GM23338 (cell line): ENCODE measurements at regions not wholly inside any gene's neighbourhood (a gene's known extent, or its start where the extent isn't known, plus 50 kb on each side); places are given as distances from the start of the nearest gene placed in this dataset.

Experiments used
- ATAC-seq: fragments of 200-7000 bp; cut with Tn5 transposase; 3 replicates; pipeline ENCODE4 v1.9.1; 2020
- DNase-seq: peaks from one replicate; pipeline ENCODE4 v3.0.0-alpha.2; 2015; ENCODE audit warnings: low spot score
- H2AFZ ChIP-seq: fragments of 200-600 bp; sonication (generic); 2 replicates; pipeline ENCODE4 v1.8.0; 2016; ENCODE audit warnings: antibody characterized with exemption, mild to moderate bottlenecking, moderate library complexity
- H3F3A ChIP-seq: fragments of 200-600 bp; sonication (generic); replicated peaks from 2 replicates; pipeline ENCODE4 v1.8.0; 2017; ENCODE audit warnings: antibody characterized with exemption, mixed run types, low read depth
- H3K27ac ChIP-seq: fragments of 200-600 bp; sonication (generic); 2 replicates; pipeline ENCODE4 v1.6.1; 2016; ENCODE audit warnings: low read depth
- H3K27me3 ChIP-seq: fragments of 200-600 bp; sonication (generic); 2 replicates; pipeline ENCODE4 v1.8.0; 2016; ENCODE audit warnings: mild to moderate bottlenecking, mixed run types, moderate library complexity; ENCODE audit not compliant: insufficient read depth
- H3K36me3 ChIP-seq: fragments of 200-600 bp; sonication (generic); 2 replicates; pipeline ENCODE4 v1.8.0; 2016; ENCODE audit warnings: mild to moderate bottlenecking; ENCODE audit not compliant: insufficient read depth
- H3K4me1 ChIP-seq: fragments of 200-600 bp; sonication (generic); 2 replicates; pipeline ENCODE4 v1.8.0; 2016; ENCODE audit warnings: mild to moderate bottlenecking, moderate library complexity; ENCODE audit not compliant: insufficient read depth
- H3K4me2 ChIP-seq: fragments of 200-600 bp; sonication (generic); 2 replicates; pipeline ENCODE4 v1.7.1; 2017; ENCODE audit warnings: mixed run types
- H3K4me3 ChIP-seq: fragments of 200-600 bp; sonication (generic); 2 replicates; pipeline ENCODE4 v1.6.1; 2016; ENCODE audit warnings: mixed run types
- H3K79me2 ChIP-seq: fragments of 200-600 bp; sonication (generic); replicated peaks from 2 replicates; pipeline ENCODE4 v1.8.0; 2017; ENCODE audit warnings: mild to moderate bottlenecking; ENCODE audit not compliant: insufficient read depth
- H3K9me2 ChIP-seq: fragments of 200-600 bp; sonication (generic); 2 replicates; pipeline ENCODE4 v1.8.0; 2017; ENCODE audit not compliant: insufficient read depth
- H4K20me1 ChIP-seq: fragments of 200-600 bp; sonication (generic); replicated peaks from 2 replicates; pipeline ENCODE4 v1.8.0; 2017; ENCODE audit warnings: mild to moderate bottlenecking; ENCODE audit not compliant: insufficient read depth
- H3K27ac Mint-ChIP-seq: 2 replicates; pipeline ENCODE4 v1.8.0; 2020; ENCODE audit warnings: inconsistent platforms, mild to moderate bottlenecking, moderate library complexity, mixed read lengths
- H3K27me3 Mint-ChIP-seq: 3 replicates; pipeline ENCODE4 v1.8.0; 2022; ENCODE audit warnings: low read depth, mild to moderate bottlenecking, moderate library complexity, mixed read lengths, inconsistent platforms; ENCODE audit not compliant: insufficient read depth, poor library complexity
- H3K36me3 Mint-ChIP-seq: 3 replicates; pipeline ENCODE4 v1.8.0; 2021; ENCODE audit warnings: low read depth, mild to moderate bottlenecking, inconsistent platforms, moderate library complexity, mixed read lengths
- H3K4me1 Mint-ChIP-seq: 3 replicates; pipeline ENCODE4 v1.8.0; 2020; ENCODE audit warnings: mild to moderate bottlenecking, inconsistent platforms, mixed read lengths
- H3K4me3 Mint-ChIP-seq: 3 replicates; pipeline ENCODE4 v1.8.0; 2021; ENCODE audit warnings: moderate library complexity, mild to moderate bottlenecking, inconsistent platforms, mixed read lengths
- H3K9me3 Mint-ChIP-seq: 3 replicates; pipeline ENCODE4 v1.8.0; 2020; ENCODE audit warnings: moderate library complexity, mild to moderate bottlenecking, inconsistent platforms, mixed read lengths
- CREB1 ChIP-seq: fragments of 250-450 bp; sonication (Bioruptor Pico); IDR thresholded peaks from 2 replicates; pipeline ENCODE4 v1.5.0; 2020; ENCODE audit warnings: low read depth, mild to moderate bottlenecking, moderate library complexity
- CTCF ChIP-seq, 2 experiments: fragments of 200-600 bp in 1 of 2; sonication (generic) in 1 of 2; conservative IDR thresholded peaks; 2 replicates each; pipeline versions ENCODE4 v1.5.1 to v1.6.1; 2016 to 2017; ENCODE audit warnings: antibody characterized with exemption in 2 of 2, low read depth in 2 of 2, mild to moderate bottlenecking in 2 of 2, moderate library complexity in 1 of 2
- ETS1 ChIP-seq: IDR thresholded peaks from 2 replicates; pipeline ENCODE4 v1.6.1; 2016; ENCODE audit warnings: antibody characterized with exemption
- EZH2phosphoT487 ChIP-seq: fragments of 200-600 bp; sonication (generic); IDR thresholded peaks from one replicate; pipeline ENCODE4 v1.8.1; 2018; ENCODE audit warnings: antibody characterized with exemption; ENCODE audit not compliant: unreplicated experiment
- JUNB ChIP-seq: IDR thresholded peaks from one replicate; pipeline ENCODE4 v1.6.1; 2016; ENCODE audit warnings: antibody characterized with exemption; ENCODE audit not compliant: unreplicated experiment
- NANOG ChIP-seq: IDR thresholded peaks from 2 replicates; pipeline ENCODE4 v1.6.1; 2016; ENCODE audit warnings: antibody characterized with exemption, borderline replicate concordance
- POLR2AphosphoS5 ChIP-seq: IDR thresholded peaks from 2 replicates; pipeline ENCODE4 v1.6.1; 2016; ENCODE audit warnings: antibody characterized with exemption, low read depth
- REST ChIP-seq: IDR thresholded peaks from one replicate; pipeline ENCODE4 v1.6.1; 2018; ENCODE audit warnings: antibody characterized with exemption; ENCODE audit not compliant: unreplicated experiment
- STAT1 ChIP-seq: IDR thresholded peaks from one replicate; pipeline ENCODE4 v1.6.1; 2016; ENCODE audit warnings: antibody characterized with exemption; ENCODE audit not compliant: unreplicated experiment
- ZNF114 ChIP-seq: fragments of 250-450 bp; sonication (Bioruptor Pico); IDR thresholded peaks from 2 replicates; pipeline ENCODE4 v1.5.0; 2020; ENCODE audit warnings: mild to moderate bottlenecking, moderate library complexity
- ZNF462 ChIP-seq: fragments of 250-450 bp; sonication (Bioruptor Pico); IDR thresholded peaks from 2 replicates; pipeline ENCODE4 v1.5.0; 2020; ENCODE audit warnings: mild to moderate bottlenecking, moderate library complexity

GRCh38 chr5:180436936-180437335 lies 57.2 kb upstream of the CNOT6 start:
- Histone ChIP-seq H2AFZ (no peak overlapping the region), H3K36me3 (no peaks in the 10 kb centered on the region), H4K20me1 (no peaks in the 10 kb centered on the region), H3K27ac (no peak overlapping the region), H3K4me2 (no peak overlapping the region), H3K9me2 (no peaks in the 10 kb centered on the region), H3K79me2 (no peaks in the 10 kb centered on the region), H3F3A (no peaks in the 10 kb centered on the region), H3K4me1 (no peaks in the 10 kb centered on the region), H3K27me3 (no peaks in the 10 kb centered on the region), H3K4me3 (no peak overlapping the region)
- H3K27ac Mint-ChIP-seq: no peak overlapping the region
- DNase-seq: no peak
- no peak overlapping the region for H3K4me3 Mint-ChIP-seq
- peaks cover 5% of the 10 kb centered on the region for H3K4me1 Mint-ChIP-seq
- peaks cover 20% of the 10 kb centered on the region for H3K9me3 Mint-ChIP-seq
- no peak for ATAC-seq
- H3K36me3 Mint-ChIP-seq: peaks cover 14% of the 10 kb centered on the region
- peaks cover 20% of the 10 kb centered on the region for H3K27me3 Mint-ChIP-seq
- TF ChIP-seq JUNB: no peak
- no peak for TF ChIP-seq CTCF (conservative IDR thresholded peaks at IDR 0.05; ENCODE audit: low read depth in 2 of 2)
- no peak for TF ChIP-seq NANOG
- no peak for TF ChIP-seq ETS1
- TF ChIP-seq REST: no peak
- no peak for TF ChIP-seq STAT1
- TF ChIP-seq CREB1 (CRISPR knock-in tag): no peak
- no peak for TF ChIP-seq POLR2AphosphoS5
- no peak for TF ChIP-seq ZNF462 (CRISPR knock-in tag)
- TF ChIP-seq EZH2phosphoT487: no peak
- TF ChIP-seq ZNF114 (CRISPR knock-in tag): no peak
